ENCODE measurements at regions not wholly inside any gene's neighbourhood (a gene's known extent, or its start where the extent isn't known, plus 50 kb on each side); places are given as distances from the start of the nearest gene placed in this dataset.

GRCh38 chr1:81217058-81217457 is 583.7 kb upstream of the ADGRL2 start:
- TF ChIP-seq CTCF (IDR thresholded peaks at IDR 0.05) (no peak), ZFX (IDR thresholded peaks at IDR 0.05; ENCODE audit: borderline replicate concordance) (no peak)
